ENCODE measurements at regions not wholly inside any gene's neighbourhood (a gene's known extent, or its start where the extent isn't known, plus 50 kb on each side); places are given as distances from the start of the nearest gene placed in this dataset.

DNA sequence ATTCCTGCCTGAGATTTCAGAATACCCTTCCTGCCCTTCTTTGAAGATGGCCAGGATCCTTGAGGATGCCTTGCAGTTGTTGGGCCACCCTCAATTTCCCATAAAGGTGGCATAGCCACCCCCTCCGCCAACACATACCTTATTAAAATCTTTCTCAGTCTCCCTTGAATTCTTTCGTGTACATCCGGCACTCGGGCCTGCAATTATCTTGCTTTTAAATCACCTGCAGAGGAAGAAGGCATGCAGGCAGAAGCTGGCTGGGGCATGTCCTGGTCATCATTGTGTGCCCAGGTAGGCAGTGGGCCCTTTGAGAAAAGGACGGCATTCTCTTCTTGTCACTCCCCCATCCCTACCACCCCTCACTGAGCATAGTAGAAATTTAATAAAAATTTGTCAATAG lies 189.5 kb upstream of the LYZL1 start:
- TF ChIP-seq CTCF (IDR thresholded peaks at IDR 0.05), result no peak
- no peak for TF ChIP-seq EP300 (IDR thresholded peaks at IDR 0.05)

Measured in tibial nerve (tissue), 4 donors.